HUES6 (cell line): ENCODE measurements at regions not wholly inside any gene's neighbourhood (a gene's known extent, or its start where the extent isn't known, plus 50 kb on each side); places are given as distances from the start of the nearest gene placed in this dataset.

Experiments
- H3K27ac ChIP-seq: 2 replicates; pipeline ENCODE4 v1.7.0; 2013; ENCODE audit warnings: low read depth, mild to moderate bottlenecking, low read length, inconsistent platforms
- H3K27me3 ChIP-seq: 2 replicates; pipeline ENCODE4 v1.6.1; 2013; ENCODE audit warnings: low read length; ENCODE audit not compliant: control insufficient read depth, insufficient read depth
- H3K36me3 ChIP-seq: 2 replicates; pipeline ENCODE4 v1.6.1; 2013; ENCODE audit warnings: low read length; ENCODE audit not compliant: control insufficient read depth, insufficient read depth
- H3K4me1 ChIP-seq: 2 replicates; pipeline ENCODE4 v1.6.1; 2013; ENCODE audit warnings: low read length; ENCODE audit not compliant: control insufficient read depth, insufficient read depth
- H3K4me3 ChIP-seq: 2 replicates; pipeline ENCODE4 v1.5.1; 2013; ENCODE audit warnings: low read depth, low read length
- H3K9ac ChIP-seq: one replicate; pipeline ENCODE4 v1.6.1; 2013; ENCODE audit warnings: mild to moderate bottlenecking, low read length
- H3K9me3 ChIP-seq: 2 replicates; pipeline ENCODE4 v1.6.1; 2013; ENCODE audit warnings: low read depth, low read length; ENCODE audit not compliant: control insufficient read depth, insufficient read depth

DNA sequence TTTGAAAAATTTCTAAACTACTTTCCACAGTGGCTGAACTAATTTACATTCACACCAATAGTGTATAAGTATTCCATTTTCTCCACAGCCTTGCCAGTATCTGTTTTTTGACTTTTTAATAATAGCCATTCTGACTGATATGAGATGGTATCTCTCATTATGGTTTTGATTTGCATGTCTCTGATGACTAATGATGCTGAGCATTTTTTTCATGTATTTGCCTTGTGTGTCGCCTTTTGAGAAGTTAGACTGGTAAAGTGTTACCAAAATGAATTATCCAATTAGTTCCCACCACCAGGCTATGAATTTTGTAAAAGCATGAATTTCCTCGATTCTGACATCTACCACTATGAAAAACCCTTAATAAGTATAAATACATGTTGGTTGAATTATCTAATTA lies 242.2 kb upstream of the GK2 start:
- Histone ChIP-seq H3K4me3 (no peak overlapping the region), H3K4me1 (peaks cover 66% of the 10 kb centered on the region), H3K9ac (no peak overlapping the region), H3K9me3 (no peaks in the 10 kb centered on the region), H3K27ac (peak overlapping the region; percentile 70; the same call in 1 of the 2 replicates), H3K36me3 (no peaks in the 10 kb centered on the region), H3K27me3 (no peaks in the 10 kb centered on the region)

DNA sequence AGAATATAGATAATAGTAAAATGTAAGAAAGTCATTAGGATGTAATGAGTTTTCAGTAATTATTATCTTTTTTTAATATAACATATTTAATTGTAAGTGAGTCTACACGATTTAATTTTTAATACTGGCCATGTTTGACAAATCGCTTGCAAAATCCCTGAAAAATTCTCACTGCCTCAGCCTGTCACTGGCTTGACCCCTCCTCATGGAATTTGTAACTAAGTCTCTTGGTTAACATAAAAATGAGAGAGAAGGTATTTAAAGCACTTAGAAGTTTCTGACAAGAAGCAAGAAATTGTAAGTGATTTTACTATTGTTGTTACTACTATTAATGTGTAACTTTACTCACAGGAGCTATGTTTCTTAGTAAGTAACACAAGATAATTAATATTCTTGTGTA lies 237.9 kb upstream of the GK2 start:
- Histone ChIP-seq H3K36me3 (no peaks in the 10 kb centered on the region), H3K27me3 (no peaks in the 10 kb centered on the region), H3K9ac (no peak overlapping the region), H3K27ac (peak overlapping the region; percentile 55), H3K9me3 (0 out of 2 replicates have a peak, but pooled peaks cover 3% of the 10 kb centered on the region), H3K4me1 (peaks cover 38% of the 10 kb centered on the region), H3K4me3 (peak overlapping the region; percentile 30; the same call in 1 of the 2 replicates)

DNA sequence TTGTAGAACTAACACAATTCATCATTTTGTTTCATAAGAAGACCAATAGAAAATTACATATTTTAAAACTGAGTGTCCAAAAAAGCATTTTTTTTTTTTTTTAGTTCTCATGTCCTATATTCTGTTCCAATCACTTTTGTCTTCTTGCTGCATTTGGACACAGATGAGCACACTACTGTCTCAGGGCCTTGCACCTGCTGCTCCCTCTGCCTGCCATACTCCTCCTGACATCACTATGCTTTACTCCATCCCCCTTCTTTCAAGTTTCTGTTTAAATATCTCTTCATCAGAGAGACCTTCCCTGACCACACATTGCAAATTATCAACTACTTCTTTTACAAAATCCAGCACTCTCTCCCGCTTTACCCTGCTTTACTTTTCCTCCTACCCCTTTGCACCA lies 230.7 kb upstream of the GK2 start:
- no peaks in the 10 kb centered on the region for H3K36me3 ChIP-seq
- no peak overlapping the region for H3K4me3 ChIP-seq
- 0 out of 2 replicates have a peak, but pooled peaks cover 6% of the 10 kb centered on the region for H3K4me1 ChIP-seq
- H3K9ac ChIP-seq = no peak overlapping the region
- H3K27ac ChIP-seq = no peak overlapping the region
- H3K9me3 ChIP-seq = 0 out of 2 replicates have a peak, but pooled peaks cover 3% of the 10 kb centered on the region
- no peaks in the 10 kb centered on the region for H3K27me3 ChIP-seq

DNA sequence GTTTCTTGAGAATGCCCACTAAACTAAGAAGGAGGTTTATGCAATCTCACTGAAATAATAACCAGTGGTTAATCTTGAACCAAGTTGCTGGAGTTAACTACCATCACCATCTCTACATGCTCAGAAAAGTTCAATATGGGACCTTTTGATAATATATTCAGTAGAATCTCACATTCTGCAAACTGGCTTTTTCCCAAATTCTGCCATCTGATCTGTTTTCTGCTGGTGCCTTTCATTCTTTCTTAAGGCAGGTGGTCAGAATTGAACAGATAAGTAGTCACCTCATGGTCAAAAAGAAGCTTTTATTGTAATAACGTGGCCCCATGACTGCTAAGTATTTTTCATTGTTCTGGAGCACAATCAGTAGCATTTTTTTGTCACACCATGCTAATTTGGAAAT lies 229.0 kb upstream of the GK2 start:
- H3K9me3 ChIP-seq = no peaks in the 10 kb centered on the region
- no peaks in the 10 kb centered on the region for H3K27me3 ChIP-seq
- no peak overlapping the region for H3K9ac ChIP-seq
- H3K27ac ChIP-seq = no peak overlapping the region
- no peaks in the 10 kb centered on the region for H3K36me3 ChIP-seq
- H3K4me3 ChIP-seq = no peak overlapping the region
- 0 out of 2 replicates have a peak, but pooled peaks cover 6% of the 10 kb centered on the region for H3K4me1 ChIP-seq

DNA sequence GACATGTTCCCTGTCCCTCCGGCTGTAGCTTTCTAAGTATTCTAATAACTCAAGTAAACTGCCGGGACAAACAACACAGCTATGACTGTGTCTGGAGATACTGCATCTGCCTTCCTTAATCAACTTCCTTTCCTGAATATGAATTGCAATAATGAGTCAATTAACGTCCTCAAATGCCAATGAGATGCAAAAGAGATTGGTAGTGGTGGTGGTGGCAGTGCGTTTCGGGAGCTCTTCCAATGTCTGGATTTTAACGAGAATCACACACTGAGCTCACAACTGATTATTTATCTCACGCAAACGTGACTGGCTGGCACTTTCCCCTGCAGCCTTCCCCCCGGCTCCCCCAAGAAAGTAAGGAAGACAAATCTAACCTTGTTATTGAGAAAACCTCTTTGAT lies 226.1 kb upstream of the GK2 start:
- no peaks in the 10 kb centered on the region for H3K9me3 ChIP-seq
- H3K27me3 ChIP-seq = no peaks in the 10 kb centered on the region
- no peaks in the 10 kb centered on the region for H3K36me3 ChIP-seq
- no peak overlapping the region for H3K27ac ChIP-seq
- no peak overlapping the region for H3K4me3 ChIP-seq
- H3K4me1 ChIP-seq = 0 out of 2 replicates have a peak, but pooled peaks cover 6% of the 10 kb centered on the region
- no peak overlapping the region for H3K9ac ChIP-seq

DNA sequence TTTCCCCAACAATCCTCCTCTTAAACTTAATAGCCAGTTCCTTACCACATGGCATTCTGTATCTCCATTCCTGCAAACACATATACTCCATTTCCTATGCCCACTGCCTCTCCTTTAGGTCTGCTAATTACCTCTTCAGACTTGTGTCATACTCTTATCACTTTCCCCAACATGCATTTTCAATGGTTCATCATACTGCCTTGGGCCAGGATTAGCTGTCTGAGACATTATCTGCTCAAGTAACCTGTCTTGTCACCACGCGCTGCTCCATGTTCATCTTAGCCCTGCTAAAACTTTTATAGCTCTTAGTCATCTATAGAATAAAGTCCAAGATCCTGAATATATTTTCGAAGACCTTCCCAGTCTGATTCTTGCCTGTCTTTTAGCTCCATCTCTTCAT lies 224.1 kb upstream of the GK2 start:
- Histone ChIP-seq H3K27ac (no peak overlapping the region), H3K9me3 (no peaks in the 10 kb centered on the region), H3K36me3 (no peaks in the 10 kb centered on the region), H3K4me3 (no peak overlapping the region), H3K27me3 (no peaks in the 10 kb centered on the region), H3K9ac (no peak overlapping the region), H3K4me1 (0 out of 2 replicates have a peak, but pooled peaks cover 6% of the 10 kb centered on the region)

DNA sequence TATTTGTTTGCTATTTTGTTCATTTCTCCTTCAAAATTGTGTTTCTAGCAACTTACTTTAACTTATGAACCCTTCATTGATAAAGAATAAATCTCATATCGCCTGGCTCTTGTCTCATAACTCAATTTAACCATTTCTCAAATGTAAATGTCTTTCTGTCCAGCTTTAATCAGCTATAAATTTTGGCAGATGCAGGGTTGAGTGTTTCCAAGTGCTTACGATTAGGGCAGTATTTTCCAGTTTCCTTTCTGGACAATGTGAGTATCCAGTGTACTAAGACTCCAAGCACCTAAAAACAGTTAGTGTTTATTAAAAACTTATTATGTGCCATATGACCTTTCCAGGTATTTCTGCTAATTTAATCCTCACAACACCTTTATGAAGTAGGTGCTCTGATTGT lies 218.6 kb upstream of the GK2 start:
- Histone ChIP-seq H3K9ac (no peak overlapping the region), H3K4me1 (peaks cover 10% of the 10 kb centered on the region), H3K36me3 (no peaks in the 10 kb centered on the region), H3K9me3 (no peaks in the 10 kb centered on the region), H3K4me3 (no peak overlapping the region), H3K27ac (no peak overlapping the region), H3K27me3 (no peaks in the 10 kb centered on the region)

DNA sequence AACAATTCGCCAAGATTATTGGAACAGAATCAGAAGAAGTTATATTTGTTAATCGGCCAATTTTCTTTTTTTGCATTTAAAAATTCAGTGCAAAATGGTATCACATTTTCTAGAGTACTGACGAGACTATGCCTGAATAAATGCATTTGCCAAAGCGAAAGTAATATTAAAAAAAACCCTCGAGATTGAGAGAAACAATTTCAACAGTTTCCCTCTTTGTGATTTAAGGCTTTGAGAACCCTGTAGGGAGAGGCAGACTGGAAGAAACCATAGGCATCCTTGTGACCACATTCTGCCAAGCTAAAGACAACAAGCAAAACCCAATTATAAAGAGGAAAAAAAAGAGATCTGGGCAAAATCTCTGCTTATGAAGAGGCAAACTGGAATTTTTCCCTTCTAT lies 218.1 kb upstream of the GK2 start:
- Histone ChIP-seq H3K9me3 (no peaks in the 10 kb centered on the region), H3K36me3 (no peaks in the 10 kb centered on the region), H3K4me3 (no peak overlapping the region), H3K9ac (no peak overlapping the region), H3K27ac (no peak overlapping the region), H3K27me3 (no peaks in the 10 kb centered on the region), H3K4me1 (peaks cover 10% of the 10 kb centered on the region)

DNA sequence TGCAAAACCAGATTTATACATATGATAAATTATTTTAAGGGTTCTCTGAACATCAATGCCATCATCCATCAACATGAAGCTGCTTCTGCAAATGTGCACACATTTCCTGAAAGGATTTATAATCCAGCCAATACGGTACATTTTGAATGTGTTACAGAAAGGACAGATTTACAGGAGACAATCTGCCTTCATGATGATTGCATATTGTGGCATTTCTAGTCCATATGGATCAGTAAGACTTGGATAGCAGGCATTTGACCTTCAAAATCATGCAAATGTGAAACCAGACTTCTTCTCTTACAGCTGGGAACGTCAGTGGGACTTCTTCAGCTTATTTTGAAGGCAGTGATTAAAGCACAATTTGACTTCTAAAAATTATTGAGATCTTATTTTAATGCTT lies 217.3 kb upstream of the GK2 start:
- Histone ChIP-seq H3K4me3 (no peak overlapping the region), H3K36me3 (no peaks in the 10 kb centered on the region), H3K4me1 (peaks cover 10% of the 10 kb centered on the region), H3K27me3 (no peaks in the 10 kb centered on the region), H3K9ac (no peak overlapping the region), H3K9me3 (no peaks in the 10 kb centered on the region), H3K27ac (no peak overlapping the region)

DNA sequence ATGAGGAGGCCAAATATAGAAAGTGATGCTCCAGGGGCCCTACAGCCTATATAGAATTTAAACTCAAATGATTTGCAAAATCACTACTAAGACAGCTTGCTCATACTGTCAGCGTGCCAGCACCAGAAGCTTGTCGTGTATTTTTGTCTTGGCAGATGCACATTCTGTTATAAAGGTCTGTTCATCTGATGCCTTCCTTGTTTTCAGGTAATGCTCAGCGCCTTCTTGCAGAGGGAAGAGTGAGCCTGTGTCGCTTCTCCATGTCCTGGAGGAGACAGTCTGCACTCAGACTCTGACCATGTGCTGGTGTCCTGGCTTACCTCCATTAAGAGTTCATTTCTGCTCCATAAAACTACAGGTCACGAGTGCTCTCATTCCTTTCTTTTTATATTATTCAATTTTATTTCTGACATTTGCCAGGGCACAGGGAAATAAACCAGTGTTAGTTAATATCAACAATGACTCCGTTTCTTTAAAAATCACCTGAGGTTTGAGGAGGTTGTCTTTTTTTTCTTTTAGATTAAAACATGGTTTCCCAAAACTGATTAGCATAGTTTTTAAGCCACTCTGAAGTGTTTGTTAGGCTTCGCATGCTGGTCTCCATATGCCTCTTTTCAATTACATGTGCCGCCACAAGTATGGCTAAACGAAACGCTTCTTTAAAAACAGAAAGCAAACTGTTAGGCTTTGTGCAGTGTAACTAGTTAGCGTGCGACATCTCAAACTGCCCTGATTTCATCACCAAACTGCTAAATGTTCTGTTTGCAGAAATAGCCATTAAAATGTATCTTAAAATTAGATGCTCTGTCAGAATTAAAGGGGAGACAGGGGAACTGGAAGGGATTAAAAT lies 215.2 kb upstream of the GK2 start:
- Histone ChIP-seq H3K27ac (no peak overlapping the region), H3K4me1 (peaks cover 10% of the 10 kb centered on the region), H3K9ac (no peak overlapping the region), H3K9me3 (no peaks in the 10 kb centered on the region), H3K4me3 (no peak overlapping the region), H3K27me3 (no peaks in the 10 kb centered on the region), H3K36me3 (no peaks in the 10 kb centered on the region)

DNA sequence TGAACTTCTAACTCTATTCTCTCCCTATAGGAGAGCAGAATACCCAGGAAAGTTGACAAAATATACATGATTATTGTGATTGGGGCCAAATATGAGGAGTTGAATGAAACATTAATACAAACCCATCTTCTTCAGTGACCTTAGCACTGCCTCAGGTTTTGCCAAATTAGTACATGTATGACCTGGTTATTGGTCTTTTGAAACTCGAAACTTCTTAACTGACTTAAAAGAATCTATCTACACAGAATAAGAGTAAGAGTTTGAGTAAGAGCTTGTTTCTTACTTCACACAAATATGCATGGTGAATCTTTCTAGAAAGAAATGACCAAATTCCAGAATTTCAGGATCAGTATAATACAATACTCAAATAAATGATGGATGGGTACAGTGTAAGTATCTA lies 213.0 kb upstream of the GK2 start:
- no peak overlapping the region for H3K27ac ChIP-seq
- H3K9me3 ChIP-seq = no peaks in the 10 kb centered on the region
- no peaks in the 10 kb centered on the region for H3K36me3 ChIP-seq
- no peaks in the 10 kb centered on the region for H3K27me3 ChIP-seq
- no peak overlapping the region for H3K9ac ChIP-seq
- H3K4me1 ChIP-seq = peaks cover 10% of the 10 kb centered on the region
- no peak overlapping the region for H3K4me3 ChIP-seq
